OCI-LY7 (cell line): ENCODE measurements at regions not wholly inside any gene's neighbourhood (a gene's known extent, or its start where the extent isn't known, plus 50 kb on each side); places are given as distances from the start of the nearest gene placed in this dataset.

Source experiments
- CTCF ChIP-seq: fragments of 200-600 bp; sonication (generic); conservative IDR thresholded peaks from 2 replicates; pipeline ENCODE4 v1.5.1; 2014; ENCODE audit warnings: mild to moderate bottlenecking, antibody characterized with exemption, low read length, moderate library complexity, mixed read lengths
- EZH2phosphoT487 ChIP-seq: fragments of 200-600 bp; sonication (generic); IDR thresholded peaks from 2 replicates; pipeline ENCODE4 v1.6.1; 2018; ENCODE audit warnings: low read depth, borderline replicate concordance, mild to moderate bottlenecking, mixed run types, antibody characterized with exemption, low read length, moderate library complexity, mixed read lengths

- TF ChIP-seq CTCF (no peak), EZH2phosphoT487 (no peak)
These were observed 120.8 kb upstream of the MTHFD1L start for GRCh38 chr6:150744522-150745260.
